AG08395 (cell line): ENCODE measurements at regions not wholly inside any gene's neighbourhood (a gene's known extent, or its start where the extent isn't known, plus 50 kb on each side); places are given as distances from the start of the nearest gene placed in this dataset.
"Not testable (repeated sequence)": the region's sequence is repeated elsewhere in the genome, so short reads cannot be mapped to it uniquely, and the experiment has no call there.

ENCODE experiments used
- DNase-seq: peaks from one replicate; pipeline ENCODE4 v3.0.0; 2012; ENCODE audit warnings: mixed read lengths, low spot score

DNA sequence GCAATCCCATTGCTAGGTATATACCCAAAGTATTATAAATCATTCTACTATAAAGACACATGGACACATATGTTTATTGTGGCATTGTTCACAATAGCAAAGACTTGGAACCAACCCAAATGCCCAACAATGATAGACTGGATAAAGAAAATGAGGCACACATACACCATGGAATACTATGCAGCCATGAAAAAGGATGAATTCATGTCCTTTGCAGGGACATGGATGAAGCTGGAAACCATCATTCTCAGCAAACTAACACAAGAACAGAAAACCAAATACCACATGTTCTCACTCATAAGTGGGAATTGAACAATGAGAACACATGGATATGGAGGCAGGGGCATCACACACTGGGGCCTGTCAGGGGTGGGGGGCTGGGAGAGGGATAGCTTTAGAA is 249.4 kb downstream of the UBE3D start:
- DNase-seq, result not testable (repeated sequence)

GRCh38 chr6:82818727-82819126 is 246.9 kb downstream of the UBE3D start:
- DNase-seq, result peak; percentile 14

- DNase-seq, result no peak
Observed at GRCh38 chr6:82823361-82823760, 242.3 kb downstream of the UBE3D start.

GRCh38 chr6:82832811-82833210 is 232.8 kb downstream of the UBE3D start:
- DNase-seq, result no peak

DNA sequence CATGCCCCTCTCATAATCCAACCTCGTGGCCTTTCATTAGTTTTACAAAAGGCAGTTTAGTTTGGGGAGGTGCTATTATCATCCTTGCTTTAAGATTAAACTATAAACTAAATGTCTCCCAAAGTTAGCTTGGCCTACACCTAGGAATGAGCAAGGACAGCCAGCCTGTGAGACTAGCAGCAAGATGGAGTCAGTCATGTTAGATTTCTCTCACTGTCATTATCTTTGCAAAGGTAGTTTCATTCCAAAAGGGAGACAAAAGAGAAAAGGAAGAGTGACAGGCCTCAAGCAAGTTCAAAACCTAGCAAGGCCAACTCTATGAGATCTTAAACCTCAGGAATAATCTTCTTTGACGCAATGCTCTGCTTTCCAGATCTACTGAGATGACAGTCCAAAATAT is 232.2 kb downstream of the UBE3D start:
- no peak for DNase-seq

DNA sequence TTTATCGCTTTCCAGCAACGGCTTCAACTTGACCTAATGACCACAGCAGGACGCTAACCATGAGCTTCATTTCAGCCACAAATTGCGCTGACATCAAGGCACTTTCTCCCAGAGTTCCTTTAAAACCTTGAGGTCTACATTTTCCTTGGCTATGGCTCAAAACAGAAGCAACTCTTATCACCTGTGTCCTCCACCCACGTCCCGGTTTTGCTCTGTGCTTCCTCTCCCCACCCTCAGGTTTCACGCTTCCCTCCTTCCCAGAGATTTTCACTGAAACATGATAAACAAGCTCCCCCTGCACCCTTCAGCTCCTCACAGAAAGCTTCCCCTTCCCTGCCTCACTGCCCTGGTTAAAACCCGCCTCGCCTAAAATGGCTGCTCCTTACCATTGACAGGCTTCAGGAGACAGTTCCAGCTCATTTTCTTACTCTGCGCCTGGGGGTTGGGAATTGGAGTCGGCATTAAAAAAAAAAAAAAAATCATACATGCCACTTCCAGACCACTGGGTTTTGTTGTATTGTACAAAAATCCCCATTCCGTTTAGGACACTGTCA is 229.5 kb downstream of the UBE3D start:
- DNase-seq, result no peak

- DNase-seq, result no peak
Observed at GRCh38 chr6:82840571-82840970, 225.1 kb downstream of the UBE3D start.

DNA sequence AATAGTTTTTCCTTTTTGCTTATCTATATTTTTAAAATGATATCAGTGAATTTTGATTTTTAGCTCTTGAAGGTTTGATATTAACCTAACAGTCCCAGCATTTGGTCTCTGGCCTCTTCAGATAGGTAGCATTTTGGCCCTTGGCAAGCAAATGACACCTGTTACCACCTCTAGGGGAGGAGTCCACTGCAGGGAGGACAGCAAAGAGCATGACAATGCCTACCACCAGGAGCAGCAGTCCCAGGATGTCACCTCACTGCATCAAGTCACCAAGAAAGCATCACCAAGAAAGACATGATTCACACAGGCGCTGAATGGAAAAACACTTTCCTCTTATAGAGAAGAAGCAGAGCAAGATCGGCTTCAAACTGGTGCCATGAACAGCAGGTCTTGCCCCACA is 224.3 kb downstream of the UBE3D start:
- no peak for DNase-seq
